Astrocyte (in vitro differentiated cells and primary cell): ENCODE measurements at regions not wholly inside any gene's neighbourhood (a gene's known extent, or its start where the extent isn't known, plus 50 kb on each side); places are given as distances from the start of the nearest gene placed in this dataset.

Experiments
- DNase-seq: peaks from one replicate; pipeline ENCODE4 v3.0.0-alpha.2; 2010; ENCODE audit warnings: low read depth
- FAIRE-seq: peaks from 2 replicates; lab custom pipeline; 2011; peaks lifted over from hg19 to GRCh38; lab: Jason Lieb, UNC
- H2AFZ ChIP-seq: 2 replicates; pipeline ENCODE4 v1.6.0; 2012; ENCODE audit warnings: low read depth, low read length, inconsistent platforms
- H3K27ac ChIP-seq: 2 replicates; pipeline ENCODE4 v1.5.1; 2011; ENCODE audit warnings: low read depth, low read length, inconsistent platforms
- H3K27me3 ChIP-seq: 2 replicates; pipeline ENCODE4 v1.6.0; 2011; ENCODE audit warnings: low read length, inconsistent platforms; ENCODE audit not compliant: insufficient read depth
- H3K36me3 ChIP-seq: 2 replicates; pipeline ENCODE4 v1.5.1; 2011; ENCODE audit warnings: low read length, inconsistent platforms; ENCODE audit not compliant: insufficient read depth
- H3K4me1 ChIP-seq: 2 replicates; pipeline ENCODE4 v1.5.1; 2011; ENCODE audit warnings: low read length, inconsistent platforms; ENCODE audit not compliant: insufficient read depth
- H3K4me2 ChIP-seq: 2 replicates; pipeline ENCODE4 v1.6.0; 2012; ENCODE audit warnings: low read length, inconsistent platforms
- H3K4me3 ChIP-seq: 2 replicates; pipeline ENCODE4 v1.5.1; 2011; ENCODE audit warnings: low read depth, mild to moderate bottlenecking, low read length, inconsistent platforms; ENCODE audit not compliant: insufficient read depth
- H3K79me2 ChIP-seq: 2 replicates; pipeline ENCODE4 v1.6.0; 2012; ENCODE audit warnings: mild to moderate bottlenecking, low read length, inconsistent platforms; ENCODE audit not compliant: insufficient read depth
- H3K9ac ChIP-seq: 2 replicates; pipeline ENCODE4 v1.6.0; 2012; ENCODE audit warnings: mild to moderate bottlenecking, low read length, inconsistent platforms
- H3K9me3 ChIP-seq: 2 replicates; pipeline ENCODE4 v1.5.1; 2012; ENCODE audit warnings: low read depth, mild to moderate bottlenecking, low read length, inconsistent platforms; ENCODE audit not compliant: insufficient read depth
- H4K20me1 ChIP-seq: 2 replicates; pipeline ENCODE4 v1.6.0; 2012; ENCODE audit warnings: low read length, inconsistent platforms; ENCODE audit not compliant: insufficient read depth
- H3K27ac Mint-ChIP-seq: one replicate; pipeline ENCODE4 v1.8.0; 2021; ENCODE audit warnings: mild to moderate bottlenecking, mixed read lengths; ENCODE audit not compliant: unreplicated experiment
- H3K27me3 Mint-ChIP-seq: one replicate; pipeline ENCODE4 v1.8.0; 2021; ENCODE audit warnings: low read depth, mixed read lengths; ENCODE audit not compliant: unreplicated experiment
- H3K36me3 Mint-ChIP-seq: one replicate; pipeline ENCODE4 v1.8.0; 2021; ENCODE audit warnings: low read depth, mixed read lengths; ENCODE audit not compliant: unreplicated experiment
- H3K4me1 Mint-ChIP-seq: one replicate; pipeline ENCODE4 v1.8.0; 2021; ENCODE audit warnings: low read depth, mixed read lengths; ENCODE audit not compliant: unreplicated experiment
- H3K4me3 Mint-ChIP-seq: one replicate; pipeline ENCODE4 v1.8.0; 2021; ENCODE audit warnings: mild to moderate bottlenecking, moderate library complexity, mixed read lengths; ENCODE audit not compliant: unreplicated experiment
- H3K9me3 Mint-ChIP-seq: one replicate; pipeline ENCODE4 v1.8.0; 2021; ENCODE audit warnings: mild to moderate bottlenecking, mixed read lengths; ENCODE audit not compliant: unreplicated experiment
- CTCF ChIP-seq: IDR thresholded peaks from 2 replicates; pipeline ENCODE4 v1.5.1; 2011; ENCODE audit warnings: low read depth, mild to moderate bottlenecking, inconsistent platforms, low read length, moderate library complexity; ENCODE audit not compliant: insufficient read depth
- EZH2 ChIP-seq: IDR thresholded peaks from 2 replicates; pipeline ENCODE4 v1.6.1; 2012; ENCODE audit warnings: mild to moderate bottlenecking, low read length, inconsistent platforms; ENCODE audit not compliant: insufficient read depth

- no peak overlapping the region for H3K9ac ChIP-seq
- H3K27ac ChIP-seq: no peak overlapping the region
- FAIRE-seq (no peak), DNase-seq (no peak)
- Mint-ChIP-seq H3K9me3 (no peaks in the 10 kb centered on the region), H3K27me3 (no peaks in the 10 kb centered on the region), H3K36me3 (no peaks in the 10 kb centered on the region), H3K4me3 (no peak overlapping the region), H3K27ac (no peak overlapping the region), H3K4me1 (peaks cover 22% of the 10 kb centered on the region)
- H4K20me1 ChIP-seq: no peaks in the 10 kb centered on the region
- H3K27me3 ChIP-seq: no peaks in the 10 kb centered on the region
- H3K4me2 ChIP-seq: no peak overlapping the region
- H3K4me1 ChIP-seq: peaks cover 18% of the 10 kb centered on the region
- no peaks in the 10 kb centered on the region for H3K9me3 ChIP-seq
- no peak overlapping the region for H3K4me3 ChIP-seq
- no peak overlapping the region for H2AFZ ChIP-seq
- TF ChIP-seq EZH2: no peak
- no peak for TF ChIP-seq CTCF
- H3K79me2 ChIP-seq: no peaks in the 10 kb centered on the region
- no peaks in the 10 kb centered on the region for H3K36me3 ChIP-seq
Measured at GRCh38 chr3:150101016-150101415, 130.3 kb upstream of the PFN2 start.

GRCh38 chr3:150098621-150099020 lies 127.9 kb upstream of the PFN2 start:
- no peak overlapping the region for H3K9ac ChIP-seq
- peaks cover 22% of the 10 kb centered on the region for H3K4me1 ChIP-seq
- H3K27me3 Mint-ChIP-seq: no peaks in the 10 kb centered on the region
- no peaks in the 10 kb centered on the region for H3K9me3 Mint-ChIP-seq
- no peak overlapping the region for H3K27ac ChIP-seq
- no peaks in the 10 kb centered on the region for H3K9me3 ChIP-seq
- no peak overlapping the region for H3K4me2 ChIP-seq
- no peak overlapping the region for H3K4me3 Mint-ChIP-seq
- H3K79me2 ChIP-seq: no peaks in the 10 kb centered on the region
- H3K4me3 ChIP-seq: no peak overlapping the region
- H3K27ac Mint-ChIP-seq: no peak overlapping the region
- H3K4me1 Mint-ChIP-seq: peaks cover 26% of the 10 kb centered on the region
- H3K27me3 ChIP-seq: no peaks in the 10 kb centered on the region
- H3K36me3 Mint-ChIP-seq: no peaks in the 10 kb centered on the region
- FAIRE-seq (no peak), DNase-seq (no peak)
- H2AFZ ChIP-seq: no peak overlapping the region
- no peaks in the 10 kb centered on the region for H3K36me3 ChIP-seq
- H4K20me1 ChIP-seq: no peaks in the 10 kb centered on the region
- TF ChIP-seq EZH2: no peak
- no peak for TF ChIP-seq CTCF

- Histone ChIP-seq H4K20me1 (no peaks in the 10 kb centered on the region), H3K9ac (no peak overlapping the region), H3K36me3 (no peaks in the 10 kb centered on the region), H3K27me3 (no peaks in the 10 kb centered on the region), H2AFZ (no peak overlapping the region), H3K27ac (no peak overlapping the region), H3K4me1 (peaks cover 22% of the 10 kb centered on the region), H3K9me3 (no peaks in the 10 kb centered on the region), H3K4me2 (peak overlapping the region; percentile 66), H3K79me2 (no peaks in the 10 kb centered on the region), H3K4me3 (no peak overlapping the region)
- Mint-ChIP-seq H3K27ac (peak overlapping the region; percentile 77), H3K27me3 (no peaks in the 10 kb centered on the region), H3K36me3 (no peaks in the 10 kb centered on the region), H3K9me3 (no peaks in the 10 kb centered on the region), H3K4me3 (no peak overlapping the region), H3K4me1 (peaks cover 26% of the 10 kb centered on the region)
- peak; percentile 59 for FAIRE-seq
- TF ChIP-seq EZH2 (no peak), CTCF (no peak)
- DNase-seq: peak; percentile 81
Measured at GRCh38 chr3:150097588-150097890, 126.8 kb upstream of the PFN2 start.
